Umbilical cord (tissue), 1 donor: ENCODE measurements at regions not wholly inside any gene's neighbourhood (a gene's known extent, or its start where the extent isn't known, plus 50 kb on each side); places are given as distances from the start of the nearest gene placed in this dataset.
A peak's percentile ranks its signal among the peaks of the same experiment; 100 is the strongest.
"Not testable (repeated sequence)": the region's sequence is repeated elsewhere in the genome, so short reads cannot be mapped to it uniquely, and the experiment has no call there.

ENCODE experiments used
- DNase-seq: peaks from one replicate; pipeline ENCODE4 v3.0.0-alpha.2; 2015; ENCODE audit warnings: low spot score

DNA sequence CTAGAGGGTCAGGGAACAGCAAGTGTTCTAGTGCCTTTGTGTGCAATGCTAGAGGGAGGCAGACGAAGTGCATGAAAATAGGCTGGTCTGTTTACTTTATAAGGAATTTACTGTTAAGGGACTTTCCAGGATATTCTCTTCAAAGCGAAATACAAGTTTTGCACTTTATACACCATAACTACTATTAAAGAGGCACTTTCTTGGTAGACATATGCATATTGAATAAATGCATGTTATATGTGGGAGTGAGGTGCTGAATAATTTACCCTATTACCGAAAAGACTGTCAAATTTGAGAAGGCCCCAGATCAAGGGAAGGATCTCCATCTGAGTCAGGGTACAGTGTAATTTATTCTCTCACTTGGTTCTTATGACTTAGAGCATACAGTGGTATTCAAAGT, 310.5 kb downstream of the S1PR1 start:
- DNase-seq, result no peak

GRCh38 chr1:101548376-101548775, 311.6 kb downstream of the S1PR1 start:
- DNase-seq, result no peak

DNA sequence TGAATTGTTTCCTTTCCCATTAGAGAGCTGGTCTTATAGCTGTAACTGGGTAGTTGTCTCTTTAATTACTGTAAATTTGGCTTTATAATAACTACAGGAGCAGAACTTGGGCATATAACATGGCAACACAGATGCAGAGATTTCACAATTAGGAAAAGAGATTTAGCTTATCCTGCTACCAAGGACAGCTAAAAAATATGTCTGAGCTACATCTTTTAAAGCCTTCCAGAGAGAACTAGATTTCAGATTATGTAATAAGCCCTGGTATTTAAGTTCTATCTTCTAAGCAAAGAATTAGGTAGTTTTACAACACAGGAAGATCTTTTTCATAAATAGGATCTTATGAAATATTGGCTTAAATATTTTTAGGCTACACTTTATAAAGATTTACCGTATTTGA, 313.8 kb downstream of the S1PR1 start:
- peak; percentile 93 for DNase-seq

DNA sequence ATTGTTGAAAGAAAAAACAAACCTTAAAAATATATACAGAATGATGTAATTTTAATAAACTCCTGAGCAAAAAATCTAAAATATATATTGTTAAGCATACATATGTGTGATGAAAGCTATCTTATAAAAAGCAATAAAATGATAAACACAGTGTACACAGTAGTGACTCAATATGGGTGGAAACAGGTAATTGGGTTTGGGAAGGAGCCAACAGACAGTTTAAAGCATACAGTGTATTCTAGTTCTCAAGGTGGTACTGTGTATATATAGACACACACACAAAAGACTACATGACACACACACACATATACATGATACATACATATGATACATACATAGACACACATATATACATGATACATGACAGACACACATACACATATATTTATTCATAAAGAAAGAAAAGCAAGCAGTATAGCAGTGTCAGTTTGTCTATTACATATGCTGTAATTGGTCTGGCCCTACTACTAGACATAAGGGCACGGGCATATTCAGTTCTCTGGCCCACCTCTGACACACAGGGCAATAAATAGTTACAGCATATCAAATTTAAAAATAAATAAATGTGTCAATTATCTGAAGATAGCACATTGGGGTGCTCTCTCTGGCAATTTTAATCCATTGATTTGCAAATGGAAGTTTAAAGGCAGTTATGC, 330.2 kb downstream of the S1PR1 start:
- DNase-seq, result no peak

- no peak for DNase-seq
Observed at GRCh38 chr1:101567582-101568189, 330.9 kb downstream of the S1PR1 start.

DNA sequence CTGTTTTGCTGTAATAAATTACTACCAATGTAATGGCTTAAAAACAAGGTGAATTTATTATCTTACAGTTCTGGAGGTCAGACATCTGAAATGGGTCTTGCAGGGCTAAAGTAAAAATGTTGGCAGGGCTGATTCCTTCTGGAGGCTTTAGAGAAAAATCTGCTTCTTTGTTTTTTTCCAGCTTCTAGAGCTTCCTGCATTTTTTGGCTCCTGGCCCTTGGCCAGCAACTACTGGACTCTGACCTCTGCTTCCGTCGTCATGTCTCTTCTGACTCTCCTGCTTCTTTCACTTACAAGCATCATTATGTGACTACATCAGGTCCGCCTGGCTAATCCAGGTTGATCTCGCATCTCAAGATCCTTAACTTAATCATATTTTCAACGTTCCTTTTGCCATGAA, 350.9 kb downstream of the S1PR1 start:
- DNase-seq, result peak; percentile 92

- DNase-seq, result peak; percentile 25
Observed at GRCh38 chr1:101588677-101589076, 351.9 kb downstream of the S1PR1 start.

DNA sequence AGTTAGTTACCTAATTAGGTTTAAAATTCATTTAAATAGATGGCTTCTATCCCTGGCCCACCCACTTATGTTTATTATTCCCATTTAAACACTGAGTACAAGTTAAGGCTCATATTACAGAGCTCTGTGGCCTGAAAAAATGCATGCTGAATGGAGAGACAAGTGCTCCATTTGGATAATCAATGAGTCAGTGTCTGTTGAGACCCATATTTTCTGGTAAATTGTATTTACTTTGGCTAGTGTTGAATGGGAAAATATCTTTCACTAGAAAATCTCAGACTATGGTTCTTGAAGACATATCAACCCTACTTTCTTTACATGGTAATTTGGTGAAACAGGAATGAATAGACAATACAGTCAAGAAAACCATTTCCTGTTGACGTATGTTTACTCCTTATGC, 356.0 kb downstream of the S1PR1 start:
- DNase-seq, result no peak

GRCh38 chr1:101595881-101596374, 359.1 kb downstream of the S1PR1 start:
- DNase-seq, result peak; percentile 94

- DNase-seq, result not testable (repeated sequence)
Observed at GRCh38 chr1:101600615-101601014, 363.8 kb downstream of the S1PR1 start.

DNA sequence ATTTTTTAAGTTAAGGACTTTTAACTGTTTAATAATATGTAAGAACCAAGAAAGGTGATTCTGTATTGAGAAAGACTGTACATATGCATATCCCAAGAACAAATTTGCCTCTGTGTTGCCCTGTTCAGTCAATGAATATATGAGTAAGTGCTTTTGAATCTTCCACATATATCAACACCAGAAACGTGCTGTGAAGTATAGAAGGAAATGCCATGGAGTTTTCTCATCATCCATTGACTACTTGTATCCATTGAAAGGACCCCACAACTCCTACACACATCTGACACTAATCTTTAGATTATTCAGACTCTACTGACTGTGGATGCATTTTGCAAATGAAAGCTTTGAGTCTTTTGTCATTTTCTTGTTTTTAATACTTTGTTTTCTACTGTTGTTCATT, 366.9 kb downstream of the S1PR1 start:
- DNase-seq, result no peak

DNA sequence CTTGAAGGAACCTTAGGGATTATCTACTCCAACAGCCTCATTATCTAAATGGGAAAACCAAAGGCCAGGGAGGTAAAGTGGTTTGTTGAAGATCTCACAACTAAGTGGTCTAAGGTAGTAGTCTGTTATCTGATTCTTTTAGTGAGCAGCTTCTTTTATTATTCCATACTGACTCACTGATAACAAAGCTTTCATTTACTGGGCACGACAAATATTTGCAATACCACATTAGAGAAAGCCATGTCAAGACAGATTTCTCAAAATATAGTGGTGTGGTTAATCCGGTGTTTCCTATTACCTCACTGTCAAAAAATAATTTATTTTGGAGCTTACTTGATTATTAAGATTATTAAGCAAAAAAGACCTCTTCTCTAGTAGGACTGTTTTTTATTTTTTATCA, 369.1 kb downstream of the S1PR1 start:
- DNase-seq, result no peak

DNA sequence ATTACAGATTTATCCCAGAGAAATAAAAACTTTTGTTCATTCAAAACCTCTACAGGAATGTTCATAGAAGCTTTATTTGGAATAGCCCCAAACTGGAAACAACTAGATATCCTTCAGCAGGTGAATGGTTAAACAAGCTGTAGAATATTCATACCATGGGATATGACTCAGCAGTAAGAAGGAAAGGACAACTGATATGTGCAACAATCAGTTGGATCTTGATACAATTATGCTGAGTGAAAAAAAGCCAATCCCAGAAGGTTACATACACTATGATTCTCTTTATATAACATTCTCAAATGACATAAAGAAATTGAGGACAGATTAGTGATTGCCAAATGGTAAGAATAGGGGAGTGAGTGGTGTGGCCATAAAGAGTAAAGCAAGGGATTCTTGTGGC, 376.7 kb downstream of the S1PR1 start:
- no peak for DNase-seq

GRCh38 chr1:101618900-101619299, 377.8 kb downstream of the OLFM3 start:
- no peak for DNase-seq

DNA sequence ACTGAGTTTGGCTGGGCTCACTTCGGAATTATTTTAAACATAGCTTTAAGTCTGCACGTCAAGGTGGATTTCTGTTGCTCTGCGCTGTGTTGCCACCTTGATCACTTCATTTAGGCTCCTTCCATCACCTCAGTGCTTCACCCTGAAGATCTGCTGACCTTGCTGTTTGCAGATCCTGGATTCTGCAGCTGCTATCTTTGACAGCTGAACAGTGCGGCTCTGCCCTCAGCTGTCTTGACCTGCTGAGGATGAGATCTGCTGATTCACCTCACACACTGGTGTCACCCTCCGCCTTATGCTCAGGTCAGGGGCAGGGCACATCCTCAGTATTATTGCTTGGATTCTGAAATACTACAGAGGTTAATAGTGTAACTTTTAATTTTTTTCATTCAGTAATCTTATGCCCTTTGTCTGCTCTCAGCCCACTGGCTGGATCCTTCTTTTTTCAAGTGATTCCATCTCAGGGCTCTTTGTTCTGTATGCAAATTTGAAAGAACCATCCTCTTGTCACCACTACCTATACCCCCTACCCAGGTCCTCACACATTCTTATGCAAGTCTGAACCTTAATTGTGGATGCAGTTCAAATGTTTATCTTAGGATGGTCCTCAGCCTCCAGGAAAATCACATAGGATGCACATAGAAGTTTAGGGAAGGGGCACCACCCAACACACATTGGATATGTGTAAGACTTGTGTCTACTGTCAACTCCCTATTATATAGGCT, 364.0 kb downstream of the OLFM3 start:
- no peak for DNase-seq

DNA sequence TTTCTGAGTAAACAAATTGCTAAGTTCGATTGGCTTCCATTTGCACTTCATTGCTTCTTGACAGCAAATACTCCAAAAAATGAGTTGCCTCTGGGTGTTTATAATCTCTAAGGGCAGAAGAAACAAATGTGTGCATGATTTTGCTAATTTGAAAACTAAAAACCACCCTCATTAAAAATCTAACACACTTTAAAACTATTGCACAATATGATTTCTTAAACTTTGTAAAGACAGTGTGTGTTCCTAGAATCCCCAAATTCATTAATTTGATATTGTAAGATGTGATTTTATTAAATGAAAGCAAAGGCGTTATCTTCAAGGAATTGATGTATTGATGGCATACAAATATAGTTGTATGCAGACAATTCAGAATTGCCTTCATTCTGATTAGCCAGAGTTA, 350.9 kb downstream of the OLFM3 start:
- no peak for DNase-seq

GRCh38 chr1:101652484-101652883, 344.2 kb downstream of the OLFM3 start:
- DNase-seq, result no peak

DNA sequence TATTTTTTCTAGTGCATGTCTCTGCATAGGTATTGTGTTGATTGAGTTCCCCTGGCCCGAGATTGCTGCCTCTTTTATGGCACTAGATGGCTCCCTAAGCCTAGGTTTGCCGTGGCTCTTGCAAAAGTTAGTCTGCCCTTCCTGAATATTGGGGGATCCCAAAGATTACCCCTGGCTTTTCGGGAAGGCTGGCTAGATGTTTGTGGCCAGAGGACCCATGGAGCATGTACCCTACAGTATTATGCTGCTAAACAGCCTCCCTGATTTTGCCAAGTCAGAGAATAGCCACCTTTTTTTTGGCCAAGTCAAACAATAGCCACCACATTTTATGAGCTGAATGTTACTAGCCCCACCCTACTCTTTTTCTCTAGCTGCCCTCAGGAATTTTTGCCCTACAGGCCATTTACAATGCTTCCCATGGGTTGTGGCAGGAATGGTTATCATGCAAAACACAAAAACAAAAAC, 343.2 kb downstream of the OLFM3 start:
- DNase-seq, result no peak

- no peak for DNase-seq
Observed at GRCh38 chr1:101664726-101665125, 332.0 kb downstream of the OLFM3 start.

- DNase-seq, result no peak
Observed at GRCh38 chr1:101667761-101668160, 329.0 kb downstream of the OLFM3 start.

DNA sequence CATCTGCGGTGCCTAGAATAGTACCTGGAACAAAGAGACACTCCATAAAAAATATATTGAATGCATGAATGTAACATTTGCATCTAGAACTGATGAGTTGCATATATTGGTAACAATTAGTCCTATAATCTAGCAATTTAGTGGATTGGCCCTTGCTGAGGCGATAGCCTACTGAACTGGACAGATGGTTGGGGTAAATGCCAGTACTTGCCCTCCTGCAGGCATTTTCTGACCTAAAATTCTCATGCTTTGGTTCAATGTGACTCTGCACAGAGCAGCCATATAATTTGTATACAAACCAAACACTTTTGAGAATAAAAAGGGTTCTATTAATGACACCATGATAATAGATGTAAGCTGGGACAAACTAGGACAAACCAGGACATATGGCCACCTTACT, 313.6 kb downstream of the OLFM3 start:
- no peak for DNase-seq

GRCh38 chr1:101683561-101683960, 313.2 kb downstream of the OLFM3 start:
- DNase-seq, result peak; percentile 74

- peak; percentile 82 for DNase-seq
Observed at GRCh38 chr1:101697072-101697471, 299.7 kb downstream of the OLFM3 start.
